GM18951 (cell line): ENCODE measurements at regions not wholly inside any gene's neighbourhood (a gene's known extent, or its start where the extent isn't known, plus 50 kb on each side); places are given as distances from the start of the nearest gene placed in this dataset.

Experiments used
- POLR2A ChIP-seq: IDR thresholded peaks from 4 replicates; pipeline ENCODE4 v1.6.1; 2011; ENCODE audit warnings: mild to moderate bottlenecking; ENCODE audit not compliant: insufficient read length, insufficient read depth; ENCODE audit errors: extremely low read depth
- in situ Hi-C: fragments of 300-500 bp; cut with MboI; formaldehyde crosslinking; loops from one replicate; pipeline ENCODE4 v1.12.0; 2022; ENCODE audit warnings: low sequenced_read_pairs, mixed read lengths, inconsistent platforms; ENCODE audit not compliant: unreplicated experiment

- TF ChIP-seq POLR2A, result no peak
- in situ Hi-C loops, result no loop called here
These were observed 118.3 kb upstream of the FGGY start for GRCh38 chr1:59178339-59179187.

GRCh38 chr1:59179673-59180072 lies 117.2 kb upstream of the FGGY start:
- no peak for TF ChIP-seq POLR2A
- in situ Hi-C loops, result no loop called here

- in situ Hi-C loops, result no loop called here
- no peak for TF ChIP-seq POLR2A
These were observed 116.2 kb upstream of the FGGY start for GRCh38 chr1:59180735-59181134.

- in situ Hi-C loops, result no loop called here
- TF ChIP-seq POLR2A, result no peak
These were observed 113.1 kb upstream of the FGGY start for GRCh38 chr1:59183749-59184317.

- in situ Hi-C loops, result no loop called here
- TF ChIP-seq POLR2A, result no peak
These were observed 112.5 kb upstream of the FGGY start for GRCh38 chr1:59184365-59184905.

GRCh38 chr1:59185163-59185860 lies 111.6 kb upstream of the FGGY start:
- in situ Hi-C loops, result no loop called here
- TF ChIP-seq POLR2A, result no peak

GRCh38 chr1:59186656-59187055 lies 110.2 kb upstream of the FGGY start:
- in situ Hi-C loops, result no loop called here

GRCh38 chr1:59188413-59189213 lies 108.3 kb upstream of the FGGY start:
- in situ Hi-C loops, result no loop called here
- no peak for TF ChIP-seq POLR2A

More at GRCh38 chr1:59186656-59187055, 110.2 kb upstream of the FGGY start:
- no peak for TF ChIP-seq POLR2A

GRCh38 chr1:59193443-59194093 lies 103.3 kb upstream of the FGGY start:
- in situ Hi-C loops, result no loop called here
- TF ChIP-seq POLR2A, result no peak

GRCh38 chr1:59194621-59195020 lies 102.3 kb upstream of the FGGY start:
- TF ChIP-seq POLR2A, result no peak
- in situ Hi-C loops, result no loop called here

- in situ Hi-C loops, result no loop called here
These were observed 101.7 kb upstream of the FGGY start for GRCh38 chr1:59195151-59195550.

GRCh38 chr1:59198564-59198963 lies 98.3 kb upstream of the FGGY start:
- in situ Hi-C loops, result no loop called here
- TF ChIP-seq POLR2A, result no peak

More at GRCh38 chr1:59195151-59195550, 101.7 kb upstream of the FGGY start:
- TF ChIP-seq POLR2A, result no peak
